ENCODE measurements at regions not wholly inside any gene's neighbourhood (a gene's known extent, or its start where the extent isn't known, plus 50 kb on each side); places are given as distances from the start of the nearest gene placed in this dataset.

- no peak overlapping the region for H2AFZ ChIP-seq (replicated peaks; ENCODE audit: low read length, poor library complexity)
- ChIA-PET POLR2A (ENCODE audit: unreplicated experiment) (no interaction called here), CTCF (no interaction called here)
- intact Hi-C loops (cut with micrococcal nuclease) (no loop called here), in situ Hi-C loops (cut with MboI; ENCODE audit: low sequenced_read_pairs) (no loop called here), dilution Hi-C loops (cut with HindIII; ENCODE audit: low sequenced_read_pairs, unreplicated experiment) (no loop called here)
- H3K36me3 ChIP-seq (ENCODE audit: control insufficient read depth, insufficient read depth, low read length), result no peaks in the 10 kb centered on the region
- H3K23ac ChIP-seq (ENCODE audit: low read depth, low read length), result peak overlapping the region; percentile 95
- H3K9ac ChIP-seq (ENCODE audit: low read depth, low read length), result no peak overlapping the region
- H2AK9ac ChIP-seq (replicated peaks; ENCODE audit: low read depth, low read length, poor library complexity), result no peak overlapping the region
- no peaks in the 10 kb centered on the region for H3K27me3 ChIP-seq (ENCODE audit: control insufficient read depth, insufficient read depth, low read length)
- H3K56ac ChIP-seq (ENCODE audit: extremely low read depth, insufficient read depth, low read length), result peak overlapping the region; percentile 57
- H4K91ac ChIP-seq (ENCODE audit: insufficient read depth, low read depth, low read length), result peak overlapping the region; percentile 85
- peak; percentile 98 for DNase-seq
- peak overlapping the region; percentile 85 for H2BK20ac ChIP-seq (ENCODE audit: low read depth, low read length)
- no peaks in the 10 kb centered on the region for H3K9me3 ChIP-seq (ENCODE audit: control insufficient read depth, insufficient read depth, low read length)
- H3K4me1 ChIP-seq (ENCODE audit: control insufficient read depth, insufficient read depth, low read length), result peaks cover 12% of the 10 kb centered on the region
- peak overlapping the region; percentile 77; the same call in 1 of the 2 replicates for H2AK5ac ChIP-seq (ENCODE audit: low read depth, low read length)
- peak overlapping the region; percentile 88 for H4K5ac ChIP-seq (ENCODE audit: low read depth, low read length)
- H3K4ac ChIP-seq (ENCODE audit: low read depth, low read length), result peak overlapping the region; percentile 89
- TF ChIP-seq USF2 (IDR thresholded peaks at IDR 0.05; ENCODE audit: low read depth, low read length) (no peak), CEBPB (IDR thresholded peaks at IDR 0.05; ENCODE audit: low read depth, low read length) (peak; percentile 49; the same call in 1 of the 2 replicates), MAZ (IDR thresholded peaks at IDR 0.05; ENCODE audit: borderline replicate concordance, low read depth, low read length) (0 out of 2 replicates have a peak, but pooled peaks have one; percentile 35), RAD21 (IDR thresholded peaks at IDR 0.05; ENCODE audit: low read length) (peak; percentile 19), RFX5 (IDR thresholded peaks at IDR 0.05; ENCODE audit: low read depth, low read length) (no peak), MAFK (IDR thresholded peaks at IDR 0.05; ENCODE audit: low read depth, low read length) (no peak), MXI1 (IDR thresholded peaks at IDR 0.05; ENCODE audit: borderline replicate concordance, low read depth, low read length) (no peak), BHLHE40 (IDR thresholded peaks at IDR 0.05; ENCODE audit: low read depth, low read length) (no peak), RCOR1 (IDR thresholded peaks at IDR 0.05; ENCODE audit: insufficient replicate concordance, low read length) (peak; percentile 58), CHD1 (IDR thresholded peaks at IDR 0.05; ENCODE audit: low read depth, low read length) (no peak), FOS (IDR thresholded peaks at IDR 0.05; ENCODE audit: low read depth, low read length) (peak; percentile 68; the same call in 1 of the 2 replicates)
- peak overlapping the region; percentile 93 for H3K18ac ChIP-seq (ENCODE audit: low read depth, low read length)
- peak overlapping the region; percentile 96 for H2BK5ac ChIP-seq (ENCODE audit: low read depth, low read length, poor library complexity, severe bottlenecking)
- BruUV-seq (replicated peaks), result no TSS peak
- H3K14ac ChIP-seq (replicated peaks; ENCODE audit: low read depth, low read length), result peak overlapping the region; percentile 84
- H4K8ac ChIP-seq (ENCODE audit: low read depth in 2 of 2, low read length in 2 of 2), result peak overlapping the region; percentile 40 to 83; a peak in 3 of 4 replicates
- no peaks in the 10 kb centered on the region; a peak in 1 of 4 replicates for H3K79me1 ChIP-seq (ENCODE audit: low read depth in 1 of 2, low read length in 2 of 2)
- peak overlapping the region; percentile 90 for H2BK120ac ChIP-seq (ENCODE audit: low read depth, low read length)
- H3K4me2 ChIP-seq (ENCODE audit: low read depth, low read length), result peak overlapping the region; percentile 12; the same call in 1 of the 2 replicates
- peak overlapping the region; percentile 72; the same call in 2 of the 3 replicates for H2BK15ac ChIP-seq (ENCODE audit: low read depth, low read length)
- no CpG with 5 or more reads among the region's 5 CpGs for WGBS, 2 experiments (ENCODE audit: extremely low coverage in 2 of 2, insufficient read length in 1 of 2)
- no peak overlapping the region for H3K4me3 ChIP-seq (ENCODE audit: insufficient read depth, low read depth, low read length)
- peak overlapping the region; percentile 89 for H3K27ac ChIP-seq (ENCODE audit: insufficient read depth, low read length)
- H3K9me1 ChIP-seq (ENCODE audit: insufficient read depth, low read length), result 0 out of 2 replicates have a peak, but pooled peaks cover 2% of the 10 kb centered on the region
- H4K20me1 ChIP-seq (ENCODE audit: insufficient read depth, low read length), result no peaks in the 10 kb centered on the region
- peak; percentile 75 for ATAC-seq (ENCODE audit: low read depth)
These were observed 180.7 kb upstream of the ZFHX3 start for GRCh38 chr16:73228649-73229048.
